Stimulated activated naive CD8-positive, alpha-beta T cell treated with anti-CD3 and anti-CD28 coated beads, Interleukin-15, Interleukin-2, amounts not matched to agents 100 U/mL and 50 U/mL, for 24 hours (primary cell): ENCODE measurements at regions not wholly inside any gene's neighbourhood (a gene's known extent, or its start where the extent isn't known, plus 50 kb on each side); places are given as distances from the start of the nearest gene placed in this dataset.
"Not testable (repeated sequence)": the region's sequence is repeated elsewhere in the genome, so short reads cannot be mapped to it uniquely, and the experiment has no call there.

Experiments
- ATAC-seq: fragments of 150-1000 bp; cut with Tn5 transposase; one replicate; pipeline ENCODE4 v1.10.0; 2021
- DNase-seq: peaks from one replicate; pipeline ENCODE4 v3.0.0; 2021

DNA sequence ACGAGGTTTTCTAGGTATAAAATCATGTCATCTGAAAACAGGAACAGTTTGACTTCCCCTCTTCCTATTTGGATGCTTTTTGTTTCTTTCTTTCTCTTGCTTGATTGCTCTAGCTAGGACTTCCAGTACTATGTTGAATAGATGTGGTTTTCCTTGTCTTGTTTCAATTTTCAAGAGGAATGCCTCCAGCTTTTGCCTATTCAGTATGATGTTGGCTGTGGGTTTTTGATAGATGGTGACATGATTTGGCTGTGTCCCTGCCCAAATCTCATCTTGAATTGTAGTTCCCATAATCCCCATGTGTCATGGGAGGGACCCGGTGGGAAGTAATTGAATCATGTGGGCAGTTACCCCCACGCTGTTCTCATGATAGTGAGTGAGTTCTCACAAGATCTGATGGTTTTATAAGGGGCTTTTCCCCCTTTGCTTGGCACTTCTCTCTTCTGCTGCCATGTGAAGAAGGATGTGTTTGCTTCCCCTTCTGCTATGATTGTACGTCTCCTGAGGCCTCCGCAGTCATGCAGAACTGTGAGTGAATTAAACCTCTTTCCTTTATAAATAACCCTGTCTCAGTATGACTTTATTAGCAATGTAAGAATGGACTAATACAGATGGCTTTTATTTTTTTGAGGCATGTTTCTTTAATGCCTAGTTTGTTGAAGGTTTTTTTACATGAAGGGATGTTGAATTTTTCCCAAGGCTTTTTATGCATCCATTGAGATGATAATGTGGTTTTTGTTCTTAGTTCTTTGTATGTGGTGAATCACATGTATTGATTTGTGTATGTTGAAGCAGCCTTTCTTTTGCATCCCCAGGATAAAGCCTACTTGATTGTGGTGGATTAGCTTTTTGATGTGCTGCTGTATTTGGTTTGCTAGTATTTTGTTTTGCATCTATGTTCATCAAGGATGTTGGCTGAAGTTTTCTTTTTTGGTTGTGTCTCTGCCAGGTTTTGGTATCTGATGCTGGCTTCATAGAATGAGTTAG, 239.1 kb downstream of the THBS2 start:
- no peak for DNase-seq
- no peak for ATAC-seq

- ATAC-seq = no peak
Measured at GRCh38 chr6:169009628-169010027, 244.0 kb downstream of the THBS2 start.

DNA sequence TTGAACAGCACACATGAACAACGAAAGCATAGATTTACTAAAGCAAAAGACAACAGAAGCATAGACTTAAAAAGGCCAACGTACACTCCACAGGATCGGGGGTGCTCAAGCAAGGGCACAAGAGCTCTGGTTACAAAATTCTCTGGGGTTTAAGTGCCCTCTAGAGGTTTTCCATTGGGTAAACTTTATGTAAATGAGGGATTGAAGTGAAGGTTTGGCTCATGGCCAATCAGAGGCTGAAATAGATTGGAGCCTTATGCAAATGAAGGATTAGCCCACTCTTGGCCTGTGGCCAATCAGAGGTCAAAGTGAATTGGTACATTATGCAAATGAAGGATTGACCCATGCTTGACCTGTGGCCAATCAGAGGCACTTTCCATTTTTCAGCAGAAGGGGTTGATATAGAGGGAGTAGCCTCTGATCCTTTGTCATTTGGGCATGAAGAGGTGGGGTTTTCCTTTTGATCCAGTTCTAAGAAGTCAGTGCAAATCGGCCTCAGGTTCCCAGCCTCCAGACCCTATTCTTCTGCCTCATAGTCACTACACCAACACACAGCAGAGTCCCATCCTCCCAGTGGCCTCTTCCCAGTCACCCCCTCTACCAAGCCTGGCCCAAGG, 244.9 kb downstream of the THBS2 start:
- no peak for ATAC-seq

More at GRCh38 chr6:169009628-169010027, 244.0 kb downstream of the THBS2 start:
- no peak for DNase-seq

DNA sequence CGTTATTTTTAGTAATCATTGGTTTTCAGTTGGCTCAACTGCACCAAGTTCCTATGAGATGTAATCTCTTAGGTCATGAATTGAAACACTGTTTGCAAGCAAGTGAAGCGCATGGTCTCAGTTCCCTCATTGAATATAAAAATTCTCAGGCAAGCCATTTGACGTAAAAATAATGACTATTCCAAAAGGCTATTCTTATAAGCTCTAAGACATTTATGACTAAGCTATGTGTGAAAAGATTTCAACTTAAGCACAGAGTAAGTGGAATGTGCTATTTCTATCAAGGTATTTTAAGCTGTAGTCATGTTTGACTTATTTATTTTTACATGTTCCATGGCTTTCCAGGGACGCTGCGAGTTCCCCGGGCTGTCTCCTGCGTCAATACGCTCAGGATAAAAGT, 248.5 kb downstream of the THBS2 start:
- no peak for ATAC-seq
- DNase-seq = no peak

More for the DNA sequence above, 244.9 kb downstream of the THBS2 start:
- no peak for DNase-seq

- no peak for ATAC-seq
Measured at GRCh38 chr6:169000022-169000421, 253.6 kb downstream of the THBS2 start.

DNA sequence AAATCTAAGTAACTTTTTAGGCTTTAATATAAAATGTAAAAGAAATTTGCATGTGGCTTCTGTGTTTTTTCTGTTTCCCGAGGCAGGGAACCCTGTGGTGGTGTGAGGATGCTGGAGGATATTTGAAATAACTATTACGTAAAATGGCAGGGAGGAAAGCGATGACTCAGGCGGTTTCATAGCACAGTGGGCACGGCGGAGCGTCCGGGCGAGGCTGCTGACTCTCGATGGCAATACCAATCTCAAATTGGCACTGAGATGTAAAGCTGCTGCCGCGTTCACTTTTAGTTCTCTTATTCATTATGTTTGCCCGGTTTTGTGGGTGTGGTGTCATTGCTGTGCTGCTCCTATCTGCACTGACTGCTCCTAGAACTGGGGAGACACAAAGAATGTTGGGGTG, 254.3 kb downstream of the THBS2 start:
- DNase-seq = no peak
- no peak for ATAC-seq

More at GRCh38 chr6:169000022-169000421, 253.6 kb downstream of the THBS2 start:
- no peak for DNase-seq

- no peak for ATAC-seq
Measured at GRCh38 chr6:168996356-168996625, 257.4 kb downstream of the THBS2 start.

GRCh38 chr6:168995526-168996355, 257.9 kb downstream of the THBS2 start:
- no peak for ATAC-seq

More at GRCh38 chr6:168996356-168996625, 257.4 kb downstream of the THBS2 start:
- no peak for DNase-seq

GRCh38 chr6:168994956-168995355, 258.7 kb downstream of the THBS2 start:
- no peak for DNase-seq

More at GRCh38 chr6:168995526-168996355, 257.9 kb downstream of the THBS2 start:
- DNase-seq = no peak

DNA sequence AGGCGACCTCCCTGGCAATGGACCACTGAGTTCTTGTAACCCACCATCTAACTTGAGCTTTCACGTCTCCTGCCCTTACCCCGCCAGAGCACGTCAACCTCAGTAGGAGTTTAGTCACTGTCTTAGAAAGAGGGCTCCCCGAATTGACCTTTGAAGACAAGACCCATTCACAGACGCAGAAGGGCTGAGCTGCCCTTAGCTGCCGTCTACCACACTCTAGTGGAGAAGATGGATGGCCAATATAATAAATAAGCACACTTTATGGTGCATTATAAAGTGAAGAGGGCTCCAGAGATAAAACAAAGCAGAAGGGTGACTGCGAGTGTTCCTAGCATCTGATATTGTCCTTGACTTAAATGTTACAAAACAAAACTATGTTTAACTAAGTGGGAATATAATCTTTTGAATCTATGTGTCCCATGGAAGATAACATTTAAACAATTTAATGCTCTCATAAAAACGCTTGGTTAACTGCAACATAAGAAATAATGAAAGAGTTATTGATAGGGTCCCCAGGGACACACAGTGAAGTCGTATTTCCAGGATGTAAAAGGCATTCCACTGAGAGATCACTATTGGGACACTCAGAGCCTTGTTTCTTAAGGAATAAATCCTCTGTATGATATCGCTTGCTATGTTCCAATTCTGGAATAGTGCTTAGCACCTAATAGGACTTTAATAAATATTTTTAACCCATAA, 261.1 kb downstream of the THBS2 start:
- ATAC-seq (no peak), DNase-seq (no peak)

More at GRCh38 chr6:168994956-168995355, 258.7 kb downstream of the THBS2 start:
- ATAC-seq = no peak

DNA sequence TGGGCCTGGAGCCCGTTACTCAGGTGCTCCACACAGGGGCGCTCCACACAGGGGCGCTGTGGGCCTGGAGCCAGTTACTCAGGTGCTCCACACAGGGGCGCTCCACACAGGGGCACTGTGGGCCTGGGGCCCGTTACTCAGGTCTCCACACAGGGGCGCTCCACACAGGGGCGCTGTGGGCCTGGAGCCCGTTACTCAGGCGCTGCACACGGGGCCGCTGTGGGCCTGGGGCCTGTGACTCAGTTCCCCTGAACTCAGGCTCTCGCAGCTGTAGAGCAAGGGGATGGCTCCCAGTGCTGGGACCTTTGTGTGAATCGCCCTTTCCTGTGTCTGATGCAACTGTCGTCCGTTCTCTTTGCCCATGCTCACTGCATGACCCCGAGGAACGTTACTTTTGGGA, 262.0 kb downstream of the THBS2 start:
- ATAC-seq, DNase-seq: not testable (repeated sequence)

DNA sequence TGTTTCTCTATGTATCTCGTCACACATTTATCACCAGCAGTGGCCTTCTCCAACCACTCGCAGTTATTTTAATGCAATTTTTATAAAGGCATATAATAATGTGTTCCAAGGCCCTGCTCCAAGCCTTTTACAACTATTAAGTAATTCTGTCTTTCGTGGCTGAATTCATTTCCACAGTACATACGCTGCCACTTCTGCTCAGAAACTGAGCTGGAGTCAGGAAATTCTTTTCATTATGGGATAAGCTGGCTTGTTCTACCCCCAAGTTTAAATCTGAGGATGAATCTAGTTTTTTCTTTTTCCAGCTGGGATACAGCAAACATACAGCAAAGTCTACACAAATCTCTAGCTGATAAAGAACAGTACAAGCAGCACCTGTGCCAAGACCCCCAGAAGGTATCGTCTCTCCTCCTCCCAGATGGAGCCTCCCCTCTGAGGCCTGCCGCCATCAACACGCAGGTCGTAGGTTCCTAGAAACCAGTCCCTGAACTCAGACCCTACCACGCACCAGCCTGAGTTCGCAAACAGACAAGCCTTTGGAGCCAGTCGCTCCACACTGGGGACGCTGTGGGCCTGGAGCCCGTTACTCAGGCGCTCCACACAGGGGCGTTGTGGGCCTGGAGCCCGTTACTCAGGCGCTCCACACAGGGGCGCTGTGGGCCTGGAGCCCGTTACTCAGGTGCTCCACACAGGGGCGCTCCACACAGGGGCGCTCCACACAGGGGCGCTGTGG, 263.5 kb downstream of the THBS2 start:
- ATAC-seq = no peak
- DNase-seq = no peak

DNA sequence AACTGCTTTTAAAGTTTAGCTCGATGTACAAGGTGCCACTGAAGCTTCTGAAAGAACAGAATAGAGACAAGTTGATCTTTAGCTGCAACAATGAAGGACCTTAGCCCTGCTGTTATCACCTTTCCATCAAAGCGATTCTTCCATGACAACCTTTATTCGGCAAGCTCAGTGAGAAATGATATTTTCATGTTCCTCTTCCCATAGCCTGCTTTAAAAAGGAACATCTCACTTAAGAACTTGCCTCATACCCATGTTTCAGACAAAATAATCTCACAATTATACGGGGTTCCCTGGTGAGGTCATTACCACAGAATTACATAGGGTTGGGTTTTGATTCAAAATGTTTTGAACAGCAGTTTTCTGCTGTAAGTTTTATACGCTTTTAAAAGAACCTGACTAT, 264.2 kb downstream of the THBS2 start:
- no peak for DNase-seq
- no peak for ATAC-seq

- ATAC-seq (no peak), DNase-seq (no peak)
Measured at GRCh38 chr6:168988801-168989200, 264.8 kb downstream of the THBS2 start.

GRCh38 chr6:168988280-168988679, 265.4 kb downstream of the THBS2 start:
- no peak for ATAC-seq

GRCh38 chr6:168985705-168986104, 267.9 kb downstream of the THBS2 start:
- no peak for DNase-seq

More at GRCh38 chr6:168988280-168988679, 265.4 kb downstream of the THBS2 start:
- DNase-seq = no peak

GRCh38 chr6:168983925-168984324, 269.7 kb downstream of the THBS2 start:
- no peak for ATAC-seq
- no peak for DNase-seq

More at GRCh38 chr6:168985705-168986104, 267.9 kb downstream of the THBS2 start:
- ATAC-seq = no peak

DNA sequence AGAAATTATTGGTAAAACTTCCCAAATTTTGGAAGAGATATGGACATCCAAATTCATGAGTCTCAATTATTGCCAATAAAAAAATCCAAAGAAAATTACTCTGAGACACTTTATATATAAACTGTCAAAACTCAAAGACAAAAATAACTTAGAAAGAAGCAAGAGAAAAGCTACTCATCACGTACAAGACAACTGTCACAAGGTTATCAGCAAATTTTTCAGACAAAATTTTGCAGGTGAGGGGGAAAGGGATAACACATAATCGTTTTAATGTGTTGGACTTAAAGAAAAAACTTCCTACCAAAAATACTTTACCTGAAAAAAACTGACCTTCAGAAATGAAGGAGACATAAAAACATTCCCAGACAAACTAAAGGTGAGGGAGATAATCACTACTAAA, 272.5 kb downstream of the THBS2 start:
- ATAC-seq = no peak
- DNase-seq = no peak

DNA sequence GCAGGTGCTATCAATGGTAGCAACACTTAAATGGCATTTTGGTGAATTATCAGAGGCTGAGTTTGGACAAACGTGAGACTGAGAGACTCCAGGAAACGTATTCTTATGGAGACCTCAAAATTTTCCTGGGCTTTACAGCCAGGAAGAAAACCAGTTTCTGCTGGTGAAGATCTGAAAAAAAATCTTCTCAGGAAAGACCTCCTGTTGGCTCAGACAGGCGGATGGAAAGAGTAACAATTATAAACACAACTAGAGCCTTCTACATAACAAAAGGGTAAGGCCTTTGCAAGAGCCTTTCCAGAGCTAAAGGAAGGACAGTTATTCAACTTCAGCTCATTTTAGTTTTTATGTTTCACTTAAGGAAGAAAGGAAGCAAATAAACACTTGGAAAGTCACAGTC, 274.4 kb downstream of the THBS2 start:
- ATAC-seq (no peak), DNase-seq (no peak)

DNA sequence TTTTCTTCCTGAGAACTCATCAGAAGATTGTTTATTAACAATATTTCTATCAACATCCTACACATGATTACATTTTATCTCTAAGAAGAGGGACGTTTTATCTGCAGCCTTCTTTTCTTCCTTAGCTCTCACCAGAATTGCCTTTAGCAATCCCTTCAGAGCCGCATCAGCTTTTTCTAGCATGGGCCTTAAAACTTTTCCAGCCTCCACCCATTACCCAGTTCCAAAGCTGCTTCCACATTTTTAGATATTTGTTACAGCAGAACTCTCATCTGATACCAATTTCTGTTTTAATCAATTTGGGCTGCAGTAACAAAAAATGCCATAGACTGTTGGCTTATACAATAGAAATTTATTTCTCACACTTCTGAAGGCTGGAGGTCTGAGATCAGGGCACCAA, 281.5 kb downstream of the THBS2 start:
- ATAC-seq (no peak), DNase-seq (no peak)

- DNase-seq (no peak), ATAC-seq (no peak)
Measured at GRCh38 chr6:168971549-168971948, 282.1 kb downstream of the THBS2 start.
